Spleen (tissue), 11 donors: ENCODE measurements at regions not wholly inside any gene's neighbourhood (a gene's known extent, or its start where the extent isn't known, plus 50 kb on each side); places are given as distances from the start of the nearest gene placed in this dataset.

Source experiments
- DNase-seq: peaks from one replicate; pipeline ENCODE4 v3.0.0-alpha.2; 2020
- H3K27ac ChIP-seq, 8 donors: fragments of 200-600 bp; sonication (generic) in 7 of 8; 1 replicate in 4 of 8; 2 replicates in 4 of 8; pipeline versions ENCODE4 v1.5.0 to v1.8.0; 2016 to 2021; ENCODE audit warnings: inconsistent platforms in 4 of 8, mild to moderate bottlenecking in 4 of 8, moderate library complexity in 1 of 8
- H3K27me3 ChIP-seq, 7 donors: fragments of 200-600 bp; sonication (generic) in 6 of 7; replicated peaks in 1 of 7; 1 replicate in 4 of 7; 2 replicates in 3 of 7; pipeline versions ENCODE4 v1.5.0 to v1.8.0; 2016 to 2021; ENCODE audit warnings: inconsistent platforms in 3 of 7, mild to moderate bottlenecking in 1 of 7
- H3K36me3 ChIP-seq, 6 donors: fragments of 200-600 bp; sonication (generic) in 5 of 6; 1 replicate in 4 of 6; 2 replicates in 2 of 6; pipeline versions ENCODE4 v1.5.0 to v1.8.0; 2016 to 2021; ENCODE audit warnings: inconsistent platforms in 2 of 6
- H3K4me1 ChIP-seq, 6 donors: fragments of 200-600 bp; sonication (generic) in 5 of 6; 1 replicate in 3 of 6; 2 replicates in 3 of 6; pipeline versions ENCODE4 v1.5.0 to v1.8.0; 2016 to 2021; ENCODE audit warnings: inconsistent platforms in 3 of 6
- H3K4me3 ChIP-seq, 8 donors: fragments of 200-600 bp; sonication (generic) in 7 of 8; 1 replicate in 4 of 8; 2 replicates in 4 of 8; pipeline versions ENCODE4 v1.5.0 to v1.8.0; 2016 to 2021; ENCODE audit warnings: inconsistent platforms in 4 of 8, mild to moderate bottlenecking in 4 of 8, moderate library complexity in 2 of 8
- H3K9me3 ChIP-seq, 8 donors: fragments of 200-600 bp; sonication (generic) in 7 of 8; 1 replicate in 4 of 8; 2 replicates in 4 of 8; pipeline versions ENCODE4 v1.5.0 to v1.8.0; 2016 to 2021; ENCODE audit warnings: inconsistent platforms in 4 of 8
- CTCF ChIP-seq, 11 experiments: fragments of 200-600 bp in 7 of 11; fragments of 450-650 bp in 4 of 11; sonication (generic) in 4 of 11; IDR thresholded peaks in 8 of 11; conservative IDR thresholded peaks in 3 of 11; 1 replicate in 7 of 11; 2 replicates in 4 of 11; pipeline versions ENCODE4 v1.4.0 to v1.8.0; 2016 to 2021; ENCODE audit warnings: antibody characterized with exemption in 11 of 11, inconsistent platforms in 4 of 11, mild to moderate bottlenecking in 1 of 11
- POLR2A ChIP-seq, 3 donors: fragments of 450-650 bp; IDR thresholded peaks; one replicate each; pipeline ENCODE4 v1.5.1; 2017; ENCODE audit warnings: antibody characterized with exemption in 3 of 3, mild to moderate bottlenecking in 1 of 3
- POLR2AphosphoS5 ChIP-seq, 3 donors: sonication (generic); formaldehyde crosslinking; IDR thresholded peaks; one replicate each; pipeline ENCODE4 v1.5.1; 2017; ENCODE audit warnings: antibody characterized with exemption in 3 of 3
- WGBS, 5 donors: extraction: QIAGEN DNeasy Blood & Tissue Kit in 3 of 5; methylation state at CpG; one replicate each; pipeline versions ENCODE4 v1.1.5 to v1.1.7; 2013 to 2018; 5-methylcytosine and 5-hydroxymethylcytosine counted together
- intact Hi-C: fragments of 100-400 bp; cut with DNase I; formaldehyde crosslinking; loops from one replicate; pipeline ENCODE4 v1.15.0; 2023; ENCODE audit warnings: low total_unique reads
- donor health status: healthy with polysubstance abuse.
- donor health status: DM: no; HTN: no; CAD: no; lungs with moderate emphysema.
- donor health status: DM: no; HTN: no; CAD: no.
- donor health status: Bipolar disorder and iron deficiency.
- donor health status: healthy.
- donor health status: DM: no; HTN: no; CAD: no.
- donor health status: DM: yes; HTN: yes; CAD: no.

DNA sequence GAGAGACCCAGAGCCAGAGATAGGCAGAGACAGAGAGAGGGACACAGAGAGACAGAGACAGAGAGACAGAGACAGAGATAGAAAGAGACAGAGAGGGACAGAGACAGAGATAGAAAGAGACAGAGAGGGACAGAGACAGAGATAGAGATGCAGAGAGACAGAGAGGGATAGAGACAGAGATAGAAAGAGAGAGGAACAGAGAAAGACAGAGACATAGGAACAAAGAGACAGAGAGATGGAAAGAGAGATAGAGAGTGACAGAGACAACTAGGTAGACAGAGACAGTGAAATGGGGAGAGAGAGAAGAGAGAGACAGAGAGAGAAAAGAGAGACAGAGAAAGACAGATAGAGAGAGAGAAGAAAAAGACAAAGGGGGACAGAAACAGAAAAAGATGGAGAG is 165.4 kb upstream of the FOXQ1 start:
- peaks cover 0 to 51% (median 0%) of the 10 kb centered on the region in 7 donors for H3K27me3 ChIP-seq
- no peak overlapping the region for H3K27ac ChIP-seq
- H3K4me1 ChIP-seq: no peaks in the 10 kb centered on the region
- no peaks in the 10 kb centered on the region for H3K36me3 ChIP-seq
- H3K9me3 ChIP-seq: no peaks in the 10 kb centered on the region
- no peak for DNase-seq
- intact Hi-C loops: no loop called here
- TF ChIP-seq POLR2A (IDR thresholded peaks at IDR 0.05): no peak
- TF ChIP-seq POLR2AphosphoS5 (IDR thresholded peaks at IDR 0.05): no peak
- TF ChIP-seq CTCF (IDR thresholded peaks at IDR 0.05 in 8 of 11, conservative IDR thresholded peaks at IDR 0.05 in 3 of 11): no peak
- no peak overlapping the region for H3K4me3 ChIP-seq

- WGBS, 5 donors: 33 to 46% (median 40%) methylated on average over 8 of the region's 8 CpGs
- TF ChIP-seq POLR2AphosphoS5 (IDR thresholded peaks at IDR 0.05) (no peak), POLR2A (IDR thresholded peaks at IDR 0.05) (no peak), CTCF (IDR thresholded peaks at IDR 0.05 in 8 of 11, conservative IDR thresholded peaks at IDR 0.05 in 3 of 11) (no peak)
- Histone ChIP-seq H3K36me3 (no peaks in the 10 kb centered on the region), H3K27me3 (peaks cover 0 to 46% (median 0%) of the 10 kb centered on the region in 7 donors), H3K4me1 (no peaks in the 10 kb centered on the region), H3K4me3 (no peak overlapping the region), H3K9me3 (no peaks in the 10 kb centered on the region), H3K27ac (no peak overlapping the region)
- intact Hi-C loops: no loop called here
- no peak for DNase-seq
Measured at GRCh38 chr6:1145768-1146218, 166.1 kb upstream of the FOXQ1 start.

DNA sequence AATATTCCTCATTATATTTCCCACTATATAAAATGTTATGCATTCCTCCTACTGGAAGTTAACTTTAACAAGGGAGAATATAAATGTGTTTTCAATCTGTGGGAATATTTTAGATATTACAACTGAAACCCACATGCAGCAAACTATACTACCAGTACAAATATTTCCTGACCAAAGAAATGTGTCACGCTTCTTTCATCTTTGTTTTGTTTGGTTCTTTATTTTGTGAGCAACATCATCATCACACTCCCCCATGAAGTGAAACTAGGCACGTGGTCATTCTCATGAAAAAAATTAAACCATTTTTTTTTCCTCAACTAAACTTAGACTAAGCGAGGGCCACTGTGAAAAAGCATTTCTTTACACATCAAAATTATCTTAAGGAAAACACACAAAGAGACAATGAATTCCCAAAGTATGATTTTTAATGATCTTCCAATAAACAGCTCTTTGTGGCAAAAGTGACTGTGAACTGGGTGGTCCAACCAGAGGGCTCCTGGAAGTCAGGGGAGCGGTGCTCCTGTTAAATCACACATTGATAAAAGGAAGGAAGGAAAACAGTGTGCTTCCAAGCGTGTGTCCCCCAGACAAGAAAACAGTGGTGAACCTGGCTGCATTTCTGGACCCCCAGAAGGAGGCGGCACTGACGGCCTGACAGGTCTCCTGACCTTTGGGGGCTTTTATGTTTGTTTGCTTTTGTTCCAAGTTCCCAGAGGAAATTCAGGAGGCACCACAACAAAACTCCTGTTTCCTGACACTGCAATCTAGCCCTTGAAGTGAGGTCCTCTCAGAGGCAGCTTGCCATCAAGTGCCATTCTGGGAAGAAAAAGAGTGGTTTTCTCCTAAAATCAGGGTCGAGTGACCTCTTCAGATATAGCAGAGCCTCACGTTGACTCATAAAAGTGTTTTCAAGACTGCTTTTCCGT is 166.8 kb upstream of the FOXQ1 start:
- peaks cover 0 to under 1% (median 0%) of the 10 kb centered on the region in 8 donors for H3K9me3 ChIP-seq
- DNase-seq: no peak
- peaks cover 0 to 39% (median 0%) of the 10 kb centered on the region in 7 donors for H3K27me3 ChIP-seq
- H3K4me3 ChIP-seq: no peak overlapping the region
- H3K4me1 ChIP-seq: no peaks in the 10 kb centered on the region
- 37 to 49% (median 42%) methylated on average over 10 of the region's 10 CpGs for WGBS, 5 donors
- no peaks in the 10 kb centered on the region for H3K36me3 ChIP-seq
- intact Hi-C loops: no loop called here
- no peak overlapping the region for H3K27ac ChIP-seq
- TF ChIP-seq POLR2AphosphoS5 (IDR thresholded peaks at IDR 0.05) (no peak), POLR2A (IDR thresholded peaks at IDR 0.05) (no peak), CTCF (IDR thresholded peaks at IDR 0.05 in 8 of 11, conservative IDR thresholded peaks at IDR 0.05 in 3 of 11) (no peak)

GRCh38 chr6:1143655-1144054 is 168.2 kb upstream of the FOXQ1 start:
- peaks cover 0 to 35% (median 0%) of the 10 kb centered on the region in 7 donors for H3K27me3 ChIP-seq
- no peak overlapping the region for H3K4me3 ChIP-seq
- WGBS, 5 donors: 88 to 93% (median 92%) methylated on average over 7 of the region's 7 CpGs
- H3K27ac ChIP-seq: no peak overlapping the region
- H3K9me3 ChIP-seq: peaks cover 0 to 10% (median 5%) of the 10 kb centered on the region in 8 donors
- intact Hi-C loops: no loop called here
- no peak for DNase-seq
- TF ChIP-seq CTCF (IDR thresholded peaks at IDR 0.05 in 8 of 11, conservative IDR thresholded peaks at IDR 0.05 in 3 of 11) (no peak), POLR2AphosphoS5 (IDR thresholded peaks at IDR 0.05) (no peak), POLR2A (IDR thresholded peaks at IDR 0.05) (no peak)
- H3K4me1 ChIP-seq: no peaks in the 10 kb centered on the region
- H3K36me3 ChIP-seq: no peaks in the 10 kb centered on the region
